Fibroblast of lung (primary cell): ENCODE measurements at regions not wholly inside any gene's neighbourhood (a gene's known extent, or its start where the extent isn't known, plus 50 kb on each side); places are given as distances from the start of the nearest gene placed in this dataset.

ENCODE experiments used
- DNase-seq, 2 donors: peaks; one replicate each; pipeline versions ENCODE4 v3.0.0 to v3.0.0-alpha.2; 2010; ENCODE audit warnings: low read depth in 2 of 2
- H2AFZ ChIP-seq: 2 replicates; pipeline ENCODE4 v1.5.1; 2012; ENCODE audit warnings: low read length, control low read depth, inconsistent platforms
- H3K27ac ChIP-seq: 2 replicates; pipeline ENCODE4 v1.5.1; 2011; ENCODE audit warnings: low read length, control low read depth; ENCODE audit not compliant: insufficient read depth
- H3K27me3 ChIP-seq: 2 replicates; pipeline ENCODE4 v1.5.1; 2011; ENCODE audit warnings: mild to moderate bottlenecking, low read length; ENCODE audit not compliant: control insufficient read depth, insufficient read depth
- H3K36me3 ChIP-seq: 2 replicates; pipeline ENCODE4 v1.5.1; 2011; ENCODE audit warnings: low read length; ENCODE audit not compliant: control insufficient read depth, insufficient read depth
- H3K4me1 ChIP-seq: 2 replicates; pipeline ENCODE4 v1.5.1; 2011; ENCODE audit warnings: low read length; ENCODE audit not compliant: control insufficient read depth, insufficient read depth; ENCODE audit errors: extremely low read depth
- H3K4me2 ChIP-seq: 2 replicates; pipeline ENCODE4 v1.5.1; 2011; ENCODE audit warnings: low read length, control low read depth; ENCODE audit not compliant: insufficient read depth; ENCODE audit errors: extremely low read depth
- H3K4me3 ChIP-seq, 4 experiments: fragments of 200-600 bp in 1 of 4; sonication (generic) in 1 of 4; replicated peaks in 1 of 4; 2 replicates each; pipeline ENCODE4 v1.5.1; 2011 to 2016; ENCODE audit warnings: low read length in 4 of 4, low read depth in 3 of 4, mild to moderate bottlenecking in 3 of 4, control low read depth in 2 of 4, inconsistent platforms in 1 of 4, mixed read lengths in 1 of 4; ENCODE audit not compliant: insufficient read depth in 1 of 4; ENCODE audit errors: control extremely low read depth in 1 of 4
- H3K79me2 ChIP-seq: 2 replicates; pipeline ENCODE4 v1.5.1; 2012; ENCODE audit warnings: mild to moderate bottlenecking, low read length, inconsistent platforms; ENCODE audit not compliant: control insufficient read depth, insufficient read depth
- H3K9ac ChIP-seq: 2 replicates; pipeline ENCODE4 v1.5.1; 2011; ENCODE audit warnings: mild to moderate bottlenecking, low read length, control low read depth; ENCODE audit not compliant: insufficient read depth
- H3K9me3 ChIP-seq: 2 replicates; pipeline ENCODE4 v1.5.1; 2012; ENCODE audit warnings: low read depth, low read length; ENCODE audit not compliant: control insufficient read depth, insufficient read depth
- H4K20me1 ChIP-seq: 2 replicates; pipeline ENCODE4 v1.5.1; 2011; ENCODE audit warnings: low read length; ENCODE audit not compliant: control insufficient read depth, insufficient read depth; ENCODE audit errors: extremely low read depth
- CTCF ChIP-seq, 2 donors: IDR thresholded peaks in 1 of 2; conservative IDR thresholded peaks in 1 of 2; 1 replicate in 1 of 2; 2 replicates in 1 of 2; pipeline ENCODE4 v1.5.1; 2011 to 2012; ENCODE audit warnings: low read length in 2 of 2, control low read depth in 1 of 2, inconsistent platforms in 1 of 2, low read depth in 1 of 2, mild to moderate bottlenecking in 1 of 2
- EZH2 ChIP-seq: IDR thresholded peaks from 2 replicates; pipeline ENCODE4 v1.5.1; 2012; ENCODE audit warnings: low read length, control low read depth, mild to moderate bottlenecking; ENCODE audit errors: missing control alignments

DNA sequence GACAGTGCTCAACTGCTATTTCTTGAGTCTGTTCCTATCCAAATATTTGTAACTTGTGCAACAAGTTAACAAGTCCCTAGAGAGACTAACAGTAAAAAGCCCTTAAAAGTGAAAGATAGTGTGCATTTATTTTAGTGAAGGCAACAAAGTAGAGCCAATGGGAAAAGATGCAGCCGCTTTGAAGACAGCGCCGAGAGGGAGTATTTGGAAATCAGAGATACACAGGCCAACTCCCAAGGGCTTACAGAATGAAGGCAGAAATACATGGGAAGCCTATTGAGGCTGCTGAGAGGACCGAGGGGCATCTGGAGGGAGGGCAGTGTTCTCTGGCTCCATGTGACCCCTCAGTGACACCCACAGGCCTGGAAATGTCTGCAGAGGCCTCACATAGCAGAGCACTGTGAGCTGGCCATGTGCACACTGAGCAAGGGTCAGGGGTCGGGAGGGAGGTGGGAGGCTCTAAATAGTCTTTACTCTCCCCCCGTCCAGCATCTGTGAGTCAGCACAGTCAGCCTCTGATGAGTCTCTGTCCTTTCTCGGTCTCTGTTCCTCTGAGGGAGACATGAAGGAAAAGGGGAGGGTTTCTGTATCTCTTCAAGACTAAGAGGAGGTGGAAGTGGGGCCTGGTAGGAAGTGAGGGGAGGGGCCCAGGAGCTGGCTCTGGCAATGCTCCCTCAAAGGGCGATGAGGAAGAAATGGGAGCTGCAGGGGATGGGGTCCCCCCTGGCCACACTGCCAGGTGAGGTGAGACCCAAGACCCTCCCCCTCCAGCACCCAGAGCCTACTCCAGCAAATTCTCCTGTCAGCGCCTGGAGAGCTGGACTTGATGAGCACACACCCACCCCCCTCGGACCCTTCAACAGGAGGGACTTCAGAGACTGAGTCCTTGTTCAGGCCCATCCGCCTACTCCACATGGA is 133.6 kb downstream of the SP3 start:
- peak overlapping the region; percentile 4 for H3K4me2 ChIP-seq
- no peaks in the 10 kb centered on the region for H3K79me2 ChIP-seq
- no peak overlapping the region for H3K27ac ChIP-seq
- no peaks in the 10 kb centered on the region for H3K27me3 ChIP-seq
- H2AFZ ChIP-seq: no peak overlapping the region
- H3K4me1 ChIP-seq: peaks cover 11% of the 10 kb centered on the region
- no peak overlapping the region for H3K9ac ChIP-seq
- peak; percentile 43 to 81 for DNase-seq
- no peak overlapping the region for H3K4me3 ChIP-seq
- no peaks in the 10 kb centered on the region for H4K20me1 ChIP-seq
- TF ChIP-seq CTCF (conservative IDR thresholded peaks at IDR 0.05 in 1 of 2, IDR thresholded peaks at IDR 0.05 in 1 of 2; ENCODE audit: low read depth in 1 of 2, low read length in 2 of 2) (no peak), EZH2 (no peak)
- H3K36me3 ChIP-seq: no peaks in the 10 kb centered on the region
- no peaks in the 10 kb centered on the region for H3K9me3 ChIP-seq

- H3K27me3 ChIP-seq: no peaks in the 10 kb centered on the region
- H2AFZ ChIP-seq: no peak overlapping the region
- H4K20me1 ChIP-seq: no peaks in the 10 kb centered on the region
- H3K36me3 ChIP-seq: no peaks in the 10 kb centered on the region
- no peak for TF ChIP-seq EZH2
- no peak for TF ChIP-seq CTCF (conservative IDR thresholded peaks at IDR 0.05 in 1 of 2, IDR thresholded peaks at IDR 0.05 in 1 of 2; ENCODE audit: low read depth in 1 of 2, low read length in 2 of 2)
- H3K9me3 ChIP-seq: no peaks in the 10 kb centered on the region
- no peak overlapping the region for H3K9ac ChIP-seq
- H3K79me2 ChIP-seq: no peaks in the 10 kb centered on the region
- no peak overlapping the region for H3K27ac ChIP-seq
- no peak for DNase-seq
- H3K4me3 ChIP-seq: no peak overlapping the region
- no peak overlapping the region for H3K4me2 ChIP-seq
- H3K4me1 ChIP-seq: peaks cover 11% of the 10 kb centered on the region
These were observed 131.0 kb downstream of the SP3 start for GRCh38 chr2:173834141-173834540.

- H3K27me3 ChIP-seq: no peaks in the 10 kb centered on the region
- H3K4me1 ChIP-seq: peaks cover 6% of the 10 kb centered on the region
- DNase-seq: no peak
- TF ChIP-seq CTCF (conservative IDR thresholded peaks at IDR 0.05 in 1 of 2, IDR thresholded peaks at IDR 0.05 in 1 of 2; ENCODE audit: low read depth in 1 of 2, low read length in 2 of 2): no peak
- no peak for TF ChIP-seq EZH2
- no peak overlapping the region for H2AFZ ChIP-seq
- H3K79me2 ChIP-seq: no peaks in the 10 kb centered on the region
- H3K4me2 ChIP-seq: no peak overlapping the region
- H3K9me3 ChIP-seq: no peaks in the 10 kb centered on the region
- no peak overlapping the region for H3K27ac ChIP-seq
- H3K36me3 ChIP-seq: no peaks in the 10 kb centered on the region
- no peak overlapping the region for H3K9ac ChIP-seq
- H4K20me1 ChIP-seq: no peaks in the 10 kb centered on the region
- H3K4me3 ChIP-seq: no peak overlapping the region
These were observed 129.4 kb downstream of the SP3 start for GRCh38 chr2:173835726-173836125.
